ENCODE measurements at regions not wholly inside any gene's neighbourhood (a gene's known extent, or its start where the extent isn't known, plus 50 kb on each side); places are given as distances from the start of the nearest gene placed in this dataset.

DNA sequence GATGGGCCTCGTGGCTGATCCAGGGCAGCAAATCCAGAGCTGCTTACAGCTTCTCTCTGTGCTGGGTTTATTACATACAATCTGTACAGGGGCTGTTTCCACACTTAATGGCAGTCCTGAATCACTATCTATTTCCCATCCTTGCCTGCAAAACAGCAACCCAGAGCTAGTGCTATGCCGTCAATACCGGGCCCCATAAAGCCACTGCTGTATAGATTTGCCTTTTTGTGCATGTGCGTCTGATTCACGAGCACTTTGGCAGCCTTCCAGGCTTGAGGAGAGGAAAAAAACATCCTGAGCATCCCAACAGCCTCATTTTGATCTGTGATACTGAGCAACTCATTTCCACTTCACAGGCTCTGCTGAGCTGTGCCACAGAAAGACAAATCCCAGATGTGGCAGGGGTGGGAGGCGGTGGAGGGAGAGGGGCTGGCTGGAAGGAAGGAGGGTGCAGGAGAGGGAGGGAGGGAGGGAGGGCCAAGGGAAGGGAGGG, 65.2 kb upstream of the TARBP1 start (continued):
- TF ChIP-seq HNRNPLL (IDR thresholded peaks at IDR 0.05; ENCODE audit: low read depth, low read length, poor library complexity, severe bottlenecking), result no peak
- TF ChIP-seq ZNF292 (CRISPR knock-in tag; IDR thresholded peaks at IDR 0.05; ENCODE audit: borderline replicate concordance, low read depth), result no peak
- TF ChIP-seq, protein P1, sequence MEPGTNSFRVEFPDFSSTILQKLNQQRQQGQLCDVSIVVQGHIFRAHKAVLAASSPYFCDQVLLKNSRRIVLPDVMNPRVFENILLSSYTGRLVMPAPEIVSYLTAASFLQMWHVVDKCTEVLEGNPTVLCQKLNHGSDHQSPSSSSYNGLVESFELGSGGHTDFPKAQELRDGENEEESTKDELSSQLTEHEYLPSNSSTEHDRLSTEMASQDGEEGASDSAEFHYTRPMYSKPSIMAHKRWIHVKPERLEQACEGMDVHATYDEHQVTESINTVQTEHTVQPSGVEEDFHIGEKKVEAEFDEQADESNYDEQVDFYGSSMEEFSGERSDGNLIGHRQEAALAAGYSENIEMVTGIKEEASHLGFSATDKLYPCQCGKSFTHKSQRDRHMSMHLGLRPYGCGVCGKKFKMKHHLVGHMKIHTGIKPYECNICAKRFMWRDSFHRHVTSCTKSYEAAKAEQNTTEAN (CRISPR knock-in tag; conservative IDR thresholded peaks at IDR 0.05), result peak; percentile 42; the same call in 1 of the 2 replicates
- TF ChIP-seq, protein P2, sequence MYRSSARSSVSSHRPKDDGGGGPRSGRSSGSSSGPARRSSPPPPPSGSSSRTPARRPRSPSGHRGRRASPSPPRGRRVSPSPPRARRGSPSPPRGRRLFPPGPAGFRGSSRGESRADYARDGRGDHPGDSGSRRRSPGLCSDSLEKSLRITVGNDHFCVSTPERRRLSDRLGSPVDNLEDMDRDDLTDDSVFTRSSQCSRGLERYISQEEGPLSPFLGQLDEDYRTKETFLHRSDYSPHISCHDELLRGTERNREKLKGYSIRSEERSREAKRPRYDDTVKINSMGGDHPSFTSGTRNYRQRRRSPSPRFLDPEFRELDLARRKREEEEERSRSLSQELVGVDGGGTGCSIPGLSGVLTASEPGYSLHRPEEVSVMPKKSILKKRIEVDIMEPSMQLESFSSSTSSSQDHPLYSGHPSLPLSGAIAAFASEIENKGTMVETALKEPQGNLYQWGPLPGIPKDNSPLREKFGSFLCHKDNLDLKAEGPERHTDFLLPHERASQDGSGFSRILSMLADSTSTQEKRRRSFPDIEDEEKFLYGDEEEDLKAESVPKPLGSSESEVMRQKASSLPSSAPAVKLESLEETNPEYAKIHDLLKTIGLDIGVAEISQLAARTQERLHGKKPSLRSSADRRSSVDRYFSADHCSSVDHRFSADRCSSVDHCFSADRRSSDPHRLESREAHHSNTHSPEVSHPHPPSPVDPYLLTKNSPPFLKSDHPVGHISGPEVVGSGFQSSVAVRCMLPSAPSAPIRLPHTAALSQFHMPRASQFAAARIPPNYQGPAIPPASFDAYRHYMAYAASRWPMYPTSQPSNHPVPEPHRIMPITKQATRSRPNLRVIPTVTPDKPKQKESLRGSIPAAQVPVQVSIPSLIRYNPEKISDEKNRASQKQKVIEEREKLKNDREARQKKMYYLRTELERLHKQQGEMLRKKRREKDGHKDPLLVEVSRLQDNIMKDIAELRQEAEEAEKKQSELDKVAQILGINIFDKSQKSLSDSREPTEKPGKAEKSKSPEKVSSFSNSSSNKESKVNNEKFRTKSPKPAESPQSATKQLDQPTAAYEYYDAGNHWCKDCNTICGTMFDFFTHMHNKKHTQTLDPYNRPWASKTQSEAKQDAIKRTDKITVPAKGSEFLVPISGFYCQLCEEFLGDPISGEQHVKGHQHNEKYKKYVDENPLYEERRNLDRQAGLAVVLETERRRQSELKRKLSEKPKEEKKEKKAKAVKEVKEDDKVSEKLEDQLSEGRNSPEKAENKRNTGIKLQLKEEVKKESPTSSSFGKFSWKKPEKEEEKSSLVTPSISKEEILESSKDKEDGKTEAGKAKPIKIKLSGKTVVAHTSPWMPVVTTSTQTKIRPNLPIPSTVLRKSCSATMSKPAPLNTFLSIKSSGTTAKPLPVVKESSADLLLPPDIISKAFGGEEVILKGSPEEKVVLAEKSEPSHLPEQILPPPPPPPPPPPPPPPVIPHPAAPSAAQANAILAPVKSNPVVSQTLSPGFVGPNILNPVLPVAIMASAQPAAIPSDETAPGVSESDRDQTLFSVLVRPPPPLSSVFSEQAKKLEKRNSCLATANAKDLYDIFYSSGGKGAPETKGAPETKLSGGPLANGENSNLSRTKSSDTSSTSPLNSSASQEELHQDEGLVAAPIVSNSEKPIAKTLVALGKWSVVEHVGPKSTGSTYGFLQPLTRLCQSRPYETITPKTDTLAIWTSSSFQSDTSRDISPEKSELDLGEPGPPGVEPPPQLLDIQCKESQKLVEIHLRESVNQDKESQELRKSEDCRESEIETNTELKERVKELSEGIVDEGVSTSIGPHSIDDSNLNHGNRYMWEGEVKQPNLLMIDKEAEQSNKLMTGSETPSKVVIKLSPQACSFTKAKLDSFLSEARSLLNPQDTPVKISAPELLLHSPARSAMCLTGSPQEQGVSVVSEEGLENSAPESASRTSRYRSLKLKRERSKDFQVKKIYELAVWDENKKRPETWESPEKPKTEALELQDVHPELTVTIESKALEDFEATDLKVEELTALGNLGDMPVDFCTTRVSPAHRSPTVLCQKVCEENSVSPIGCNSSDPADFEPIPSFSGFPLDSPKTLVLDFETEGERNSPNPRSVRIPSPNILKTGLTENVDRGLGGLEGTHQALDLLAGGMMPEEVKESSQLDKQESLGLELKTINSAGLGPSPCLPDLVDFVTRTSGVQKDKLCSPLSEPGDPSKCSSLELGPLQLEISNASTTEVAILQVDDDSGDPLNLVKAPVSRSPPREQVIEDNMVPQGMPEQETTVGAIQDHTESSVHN (CRISPR knock-in tag; IDR thresholded peaks at IDR 0.05), result no peak
- TF ChIP-seq, protein P3, sequence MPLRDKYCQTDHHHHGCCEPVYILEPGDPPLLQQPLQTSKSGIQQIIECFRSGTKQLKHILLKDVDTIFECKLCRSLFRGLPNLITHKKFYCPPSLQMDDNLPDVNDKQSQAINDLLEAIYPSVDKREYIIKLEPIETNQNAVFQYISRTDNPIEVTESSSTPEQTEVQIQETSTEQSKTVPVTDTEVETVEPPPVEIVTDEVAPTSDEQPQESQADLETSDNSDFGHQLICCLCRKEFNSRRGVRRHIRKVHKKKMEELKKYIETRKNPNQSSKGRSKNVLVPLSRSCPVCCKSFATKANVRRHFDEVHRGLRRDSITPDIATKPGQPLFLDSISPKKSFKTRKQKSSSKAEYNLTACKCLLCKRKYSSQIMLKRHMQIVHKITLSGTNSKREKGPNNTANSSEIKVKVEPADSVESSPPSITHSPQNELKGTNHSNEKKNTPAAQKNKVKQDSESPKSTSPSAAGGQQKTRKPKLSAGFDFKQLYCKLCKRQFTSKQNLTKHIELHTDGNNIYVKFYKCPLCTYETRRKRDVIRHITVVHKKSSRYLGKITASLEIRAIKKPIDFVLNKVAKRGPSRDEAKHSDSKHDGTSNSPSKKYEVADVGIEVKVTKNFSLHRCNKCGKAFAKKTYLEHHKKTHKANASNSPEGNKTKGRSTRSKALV (CRISPR knock-in tag; IDR thresholded peaks at IDR 0.05), result 0 out of 2 replicates have a peak, but pooled peaks have one; percentile 42
- TF ChIP-seq, protein P4, sequence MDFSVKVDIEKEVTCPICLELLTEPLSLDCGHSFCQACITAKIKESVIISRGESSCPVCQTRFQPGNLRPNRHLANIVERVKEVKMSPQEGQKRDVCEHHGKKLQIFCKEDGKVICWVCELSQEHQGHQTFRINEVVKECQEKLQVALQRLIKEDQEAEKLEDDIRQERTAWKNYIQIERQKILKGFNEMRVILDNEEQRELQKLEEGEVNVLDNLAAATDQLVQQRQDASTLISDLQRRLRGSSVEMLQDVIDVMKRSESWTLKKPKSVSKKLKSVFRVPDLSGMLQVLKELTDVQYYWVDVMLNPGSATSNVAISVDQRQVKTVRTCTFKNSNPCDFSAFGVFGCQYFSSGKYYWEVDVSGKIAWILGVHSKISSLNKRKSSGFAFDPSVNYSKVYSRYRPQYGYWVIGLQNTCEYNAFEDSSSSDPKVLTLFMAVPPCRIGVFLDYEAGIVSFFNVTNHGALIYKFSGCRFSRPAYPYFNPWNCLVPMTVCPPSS (IDR thresholded peaks at IDR 0.05), result no peak
- no peak for TF ChIP-seq ATF7-NPFF (CRISPR knock-in tag; IDR thresholded peaks at IDR 0.05; ENCODE audit: low read depth)
- no peak for TF ChIP-seq ZBTB20 (CRISPR knock-in tag; IDR thresholded peaks at IDR 0.05; ENCODE audit: borderline replicate concordance, low read depth)
- no peak for TF ChIP-seq SMAD9 (CRISPR knock-in tag; IDR thresholded peaks at IDR 0.05)
- TF ChIP-seq ZNF614 (CRISPR knock-in tag; IDR thresholded peaks at IDR 0.05; ENCODE audit: borderline replicate concordance), result 0 out of 2 replicates have a peak, but pooled peaks have one; percentile 12
- peak; percentile 60 for TF ChIP-seq SAP130 (CRISPR knock-in tag; IDR thresholded peaks at IDR 0.05; ENCODE audit: low read depth)
- TF ChIP-seq CBFB (CRISPR knock-in tag; IDR thresholded peaks at IDR 0.05), result no peak
- 0 out of 2 replicates have a peak, but pooled peaks have one; percentile 5 for TF ChIP-seq RXRB (CRISPR knock-in tag; IDR thresholded peaks at IDR 0.05; ENCODE audit: borderline replicate concordance)
- TF ChIP-seq NKX3-1 (CRISPR knock-in tag; IDR thresholded peaks at IDR 0.05), result no peak
- TF ChIP-seq YEATS4 (CRISPR knock-in tag; IDR thresholded peaks at IDR 0.05; ENCODE audit: borderline replicate concordance), result 0 out of 2 replicates have a peak, but pooled peaks have one; percentile 44
- TF ChIP-seq ZBTB38 (CRISPR knock-in tag; IDR thresholded peaks at IDR 0.05), result no peak
- TF ChIP-seq ZFP90 (CRISPR knock-in tag; IDR thresholded peaks at IDR 0.05; ENCODE audit: borderline replicate concordance), result no peak
- TF ChIP-seq MZF1 (CRISPR knock-in tag; IDR thresholded peaks at IDR 0.05; ENCODE audit: borderline replicate concordance), result no peak

All from HepG2 (cell line).